HCT116 (cell line): ENCODE measurements at regions not wholly inside any gene's neighbourhood (a gene's known extent, or its start where the extent isn't known, plus 50 kb on each side); places are given as distances from the start of the nearest gene placed in this dataset.

Source experiments
- CBX3 ChIP-seq: IDR thresholded peaks from 2 replicates; pipeline ENCODE4 v1.6.1; 2012; ENCODE audit warnings: low read depth
- POLR2A ChIP-seq: IDR thresholded peaks from 2 replicates; pipeline ENCODE4 v1.7.0; 2011; ENCODE audit warnings: borderline replicate concordance; ENCODE audit not compliant: insufficient read depth, insufficient read length; ENCODE audit errors: extremely low read depth

- TF ChIP-seq POLR2A (no peak), CBX3 (no peak)
Observed at GRCh38 chr1:183721041-183721440, 67.9 kb upstream of the APOBEC4 start.
